WTC11 (cell line): ENCODE measurements at regions not wholly inside any gene's neighbourhood (a gene's known extent, or its start where the extent isn't known, plus 50 kb on each side); places are given as distances from the start of the nearest gene placed in this dataset.

Experiments used
- ATAC-seq: fragments of 200-7000 bp; cut with Tn5 transposase; 2 replicates; pipeline ENCODE4 v1.10.0; 2021; ENCODE audit warnings: mild to moderate bottlenecking, moderate library complexity
- CTCF ChIA-PET: fragments of 300-600 bp; sonication (Branson Sonifier 250); formaldehyde crosslinking; loops from one replicate; lab custom pipeline; 2021; ENCODE audit warnings: antibody characterized with exemption; lab: Charles Lee
- POLR2A ChIA-PET: fragments of 350-600 bp; sonication (Branson Sonifier 250); formaldehyde crosslinking; loops from one replicate; lab custom pipeline; 2021; ENCODE audit warnings: antibody characterized with exemption; lab: Charles Lee
- DNase-seq: peaks from one replicate; pipeline ENCODE4 v3.0.0; 2021; ENCODE audit warnings: low spot score
- H3K27ac Mint-ChIP-seq: 2 replicates; pipeline ENCODE4 v1.8.0; 2021; ENCODE audit warnings: mixed read lengths
- H3K27me3 Mint-ChIP-seq: 2 replicates; pipeline ENCODE4 v1.8.0; 2021; ENCODE audit warnings: low read depth, mild to moderate bottlenecking, moderate library complexity, mixed read lengths
- H3K36me3 Mint-ChIP-seq: 2 replicates; pipeline ENCODE4 v1.8.0; 2021; ENCODE audit warnings: mixed read lengths
- H3K4me1 Mint-ChIP-seq: 2 replicates; pipeline ENCODE4 v1.8.0; 2022; ENCODE audit warnings: mixed read lengths
- H3K4me3 Mint-ChIP-seq: 2 replicates; pipeline ENCODE4 v1.8.0; 2021; ENCODE audit warnings: mild to moderate bottlenecking, moderate library complexity, mixed read lengths
- H3K9me3 Mint-ChIP-seq: 2 replicates; pipeline ENCODE4 v1.8.0; 2021; ENCODE audit warnings: mixed read lengths
- JAZF1 ChIP-seq: fragments of 250-450 bp; sonication (Bioruptor Pico); IDR thresholded peaks from 2 replicates; pipeline ENCODE4 v1.9.0; 2021; ENCODE audit warnings: moderate library complexity, mild to moderate bottlenecking, inconsistent platforms
- KAT7 ChIP-seq: sonication (generic); formaldehyde crosslinking; IDR thresholded peaks from 2 replicates; pipeline ENCODE4 v1.8.1; 2023; ENCODE audit warnings: missing genetic modification reagents, mild to moderate bottlenecking, borderline replicate concordance
- OVOL2 ChIP-seq: fragments of 250-450 bp; sonication (Bioruptor Pico); IDR thresholded peaks from 2 replicates; pipeline ENCODE4 v1.9.0; 2021; ENCODE audit warnings: mild to moderate bottlenecking, borderline replicate concordance
- SOX15 ChIP-seq: fragments of 250-450 bp; sonication (Bioruptor Pico); IDR thresholded peaks from 2 replicates; pipeline ENCODE4 v1.9.0; 2021; ENCODE audit warnings: mild to moderate bottlenecking
- SP1 ChIP-seq: sonication (generic); formaldehyde crosslinking; conservative IDR thresholded peaks from 2 replicates; pipeline ENCODE4 v1.8.1; 2022; ENCODE audit warnings: missing genetic modification reagents
- ZNF219 ChIP-seq: sonication (generic); formaldehyde crosslinking; IDR thresholded peaks from 2 replicates; pipeline ENCODE4 v1.8.0; 2023; ENCODE audit warnings: missing genetic modification reagents, mild to moderate bottlenecking, borderline replicate concordance
- ZNF317 ChIP-seq: sonication (generic); formaldehyde crosslinking; IDR thresholded peaks from 2 replicates; pipeline ENCODE4 v1.8.1; 2023; ENCODE audit warnings: low read depth, mild to moderate bottlenecking, moderate library complexity, missing genetic modification reagents, borderline replicate concordance
- ZNF396 ChIP-seq: fragments of 250-450 bp; sonication (Bioruptor Pico); IDR thresholded peaks from 2 replicates; pipeline ENCODE4 v1.8.0; 2021; ENCODE audit warnings: mild to moderate bottlenecking, moderate library complexity, borderline replicate concordance
- ZNF671 ChIP-seq: fragments of 250-450 bp; sonication (Bioruptor Pico); IDR thresholded peaks from 2 replicates; pipeline ENCODE4 v1.8.0; 2021; ENCODE audit warnings: mild to moderate bottlenecking
- TF ChIP-seq, protein P1 (sequence below): fragments of 250-450 bp; sonication (Bioruptor Pico); IDR thresholded peaks from 2 replicates; pipeline ENCODE4 v1.8.0; 2021; ENCODE audit warnings: mild to moderate bottlenecking
- TF ChIP-seq, protein P2 (sequence below): fragments of 200-600 bp; IDR thresholded peaks from 2 replicates; pipeline ENCODE4 v1.8.0; 2022; ENCODE audit warnings: antibody characterized with exemption
- TF ChIP-seq, protein P3 (sequence below): sonication (generic); formaldehyde crosslinking; conservative IDR thresholded peaks from 2 replicates; pipeline ENCODE4 v1.8.1; 2022; ENCODE audit warnings: mild to moderate bottlenecking, missing genetic modification reagents
- TF ChIP-seq, protein P4 (sequence below): sonication (generic); formaldehyde crosslinking; IDR thresholded peaks from 2 replicates; pipeline ENCODE4 v1.8.0; 2022; ENCODE audit warnings: mild to moderate bottlenecking, missing genetic modification reagents
- TF ChIP-seq, protein P5 (sequence below): sonication (generic); formaldehyde crosslinking; IDR thresholded peaks from 2 replicates; pipeline ENCODE4 v1.8.1; 2023; ENCODE audit warnings: mild to moderate bottlenecking, missing genetic modification reagents, moderate library complexity
- TF ChIP-seq, protein P6 (sequence below): sonication (generic); formaldehyde crosslinking; IDR thresholded peaks from 2 replicates; pipeline ENCODE4 v1.8.1; 2023; ENCODE audit warnings: mild to moderate bottlenecking, missing genetic modification reagents, moderate library complexity

DNA sequence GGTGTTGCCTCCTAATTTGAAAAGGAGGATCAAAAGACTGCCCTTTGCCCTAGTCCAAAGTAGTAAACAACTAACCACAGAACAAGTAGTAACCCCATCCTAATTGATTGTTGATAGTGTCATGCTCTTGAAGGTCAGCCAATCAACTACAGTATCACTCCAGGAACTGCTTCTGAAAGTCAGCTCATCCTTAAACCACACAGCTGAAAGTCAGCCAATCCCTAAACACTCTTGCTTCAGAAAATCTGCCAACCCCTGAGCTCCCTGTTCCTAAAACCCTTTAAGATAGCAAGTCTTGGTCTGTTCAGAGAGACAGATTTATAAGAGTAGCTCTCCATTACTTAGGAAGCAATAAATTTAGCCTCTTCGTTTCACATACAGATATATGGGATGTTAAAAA, 51.6 kb upstream of the CPO start:
- peaks cover 7% of the 10 kb centered on the region for H3K4me1 Mint-ChIP-seq
- CTCF ChIA-PET = no interaction called here
- TF ChIP-seq JAZF1 (CRISPR knock-in tag) (no peak), SP1 (CRISPR knock-in tag) (no peak), ZNF317 (CRISPR knock-in tag) (no peak), OVOL2 (no peak), ZNF219 (CRISPR knock-in tag) (no peak), ZNF396 (CRISPR knock-in tag) (no peak), ZNF671 (no peak), KAT7 (no peak), SOX15 (CRISPR knock-in tag) (no peak)
- TF ChIP-seq, protein P1, sequence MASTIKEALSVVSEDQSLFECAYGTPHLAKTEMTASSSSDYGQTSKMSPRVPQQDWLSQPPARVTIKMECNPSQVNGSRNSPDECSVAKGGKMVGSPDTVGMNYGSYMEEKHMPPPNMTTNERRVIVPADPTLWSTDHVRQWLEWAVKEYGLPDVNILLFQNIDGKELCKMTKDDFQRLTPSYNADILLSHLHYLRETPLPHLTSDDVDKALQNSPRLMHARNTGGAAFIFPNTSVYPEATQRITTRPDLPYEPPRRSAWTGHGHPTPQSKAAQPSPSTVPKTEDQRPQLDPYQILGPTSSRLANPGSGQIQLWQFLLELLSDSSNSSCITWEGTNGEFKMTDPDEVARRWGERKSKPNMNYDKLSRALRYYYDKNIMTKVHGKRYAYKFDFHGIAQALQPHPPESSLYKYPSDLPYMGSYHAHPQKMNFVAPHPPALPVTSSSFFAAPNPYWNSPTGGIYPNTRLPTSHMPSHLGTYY (CRISPR knock-in tag) = no peak
- TF ChIP-seq, protein P2, sequence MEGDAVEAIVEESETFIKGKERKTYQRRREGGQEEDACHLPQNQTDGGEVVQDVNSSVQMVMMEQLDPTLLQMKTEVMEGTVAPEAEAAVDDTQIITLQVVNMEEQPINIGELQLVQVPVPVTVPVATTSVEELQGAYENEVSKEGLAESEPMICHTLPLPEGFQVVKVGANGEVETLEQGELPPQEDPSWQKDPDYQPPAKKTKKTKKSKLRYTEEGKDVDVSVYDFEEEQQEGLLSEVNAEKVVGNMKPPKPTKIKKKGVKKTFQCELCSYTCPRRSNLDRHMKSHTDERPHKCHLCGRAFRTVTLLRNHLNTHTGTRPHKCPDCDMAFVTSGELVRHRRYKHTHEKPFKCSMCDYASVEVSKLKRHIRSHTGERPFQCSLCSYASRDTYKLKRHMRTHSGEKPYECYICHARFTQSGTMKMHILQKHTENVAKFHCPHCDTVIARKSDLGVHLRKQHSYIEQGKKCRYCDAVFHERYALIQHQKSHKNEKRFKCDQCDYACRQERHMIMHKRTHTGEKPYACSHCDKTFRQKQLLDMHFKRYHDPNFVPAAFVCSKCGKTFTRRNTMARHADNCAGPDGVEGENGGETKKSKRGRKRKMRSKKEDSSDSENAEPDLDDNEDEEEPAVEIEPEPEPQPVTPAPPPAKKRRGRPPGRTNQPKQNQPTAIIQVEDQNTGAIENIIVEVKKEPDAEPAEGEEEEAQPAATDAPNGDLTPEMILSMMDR = no peak
- TF ChIP-seq, protein P3, sequence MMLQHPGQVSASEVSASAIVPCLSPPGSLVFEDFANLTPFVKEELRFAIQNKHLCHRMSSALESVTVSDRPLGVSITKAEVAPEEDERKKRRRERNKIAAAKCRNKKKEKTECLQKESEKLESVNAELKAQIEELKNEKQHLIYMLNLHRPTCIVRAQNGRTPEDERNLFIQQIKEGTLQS (CRISPR knock-in tag) = no peak
- TF ChIP-seq, protein P4, sequence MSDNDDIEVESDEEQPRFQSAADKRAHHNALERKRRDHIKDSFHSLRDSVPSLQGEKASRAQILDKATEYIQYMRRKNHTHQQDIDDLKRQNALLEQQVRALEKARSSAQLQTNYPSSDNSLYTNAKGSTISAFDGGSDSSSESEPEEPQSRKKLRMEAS (CRISPR knock-in tag) = no peak
- TF ChIP-seq, protein P5, sequence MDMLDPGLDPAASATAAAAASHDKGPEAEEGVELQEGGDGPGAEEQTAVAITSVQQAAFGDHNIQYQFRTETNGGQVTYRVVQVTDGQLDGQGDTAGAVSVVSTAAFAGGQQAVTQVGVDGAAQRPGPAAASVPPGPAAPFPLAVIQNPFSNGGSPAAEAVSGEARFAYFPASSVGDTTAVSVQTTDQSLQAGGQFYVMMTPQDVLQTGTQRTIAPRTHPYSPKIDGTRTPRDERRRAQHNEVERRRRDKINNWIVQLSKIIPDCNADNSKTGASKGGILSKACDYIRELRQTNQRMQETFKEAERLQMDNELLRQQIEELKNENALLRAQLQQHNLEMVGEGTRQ (CRISPR knock-in tag) = no peak
- TF ChIP-seq, protein P6, sequence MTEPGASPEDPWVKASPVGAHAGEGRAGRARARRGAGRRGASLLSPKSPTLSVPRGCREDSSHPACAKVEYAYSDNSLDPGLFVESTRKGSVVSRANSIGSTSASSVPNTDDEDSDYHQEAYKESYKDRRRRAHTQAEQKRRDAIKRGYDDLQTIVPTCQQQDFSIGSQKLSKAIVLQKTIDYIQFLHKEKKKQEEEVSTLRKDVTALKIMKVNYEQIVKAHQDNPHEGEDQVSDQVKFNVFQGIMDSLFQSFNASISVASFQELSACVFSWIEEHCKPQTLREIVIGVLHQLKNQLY = no peak
- H3K9me3 Mint-ChIP-seq = no peaks in the 10 kb centered on the region
- no peak for ATAC-seq
- no peak overlapping the region for H3K27ac Mint-ChIP-seq
- DNase-seq = no peak
- no peaks in the 10 kb centered on the region for H3K36me3 Mint-ChIP-seq
- no peak overlapping the region for H3K4me3 Mint-ChIP-seq
- POLR2A ChIA-PET = no interaction called here
- no peaks in the 10 kb centered on the region for H3K27me3 Mint-ChIP-seq
